Mesendoderm (in vitro differentiated cells): ENCODE measurements at regions not wholly inside any gene's neighbourhood (a gene's known extent, or its start where the extent isn't known, plus 50 kb on each side); places are given as distances from the start of the nearest gene placed in this dataset.

Experiments
- DNase-seq: peaks from one replicate; pipeline ENCODE4 v3.0.0; 2013
- H2AK5ac ChIP-seq: 2 replicates; pipeline ENCODE4 v1.6.1; 2013; ENCODE audit warnings: low read length, inconsistent platforms
- H2BK120ac ChIP-seq: 2 replicates; pipeline ENCODE4 v1.6.1; 2013; ENCODE audit warnings: low read depth, mild to moderate bottlenecking, low read length, moderate library complexity, mixed read lengths
- H2BK15ac ChIP-seq: replicated peaks from 2 replicates; pipeline ENCODE4 v1.6.1; 2013; ENCODE audit warnings: low read depth, mild to moderate bottlenecking, moderate library complexity
- H2BK5ac ChIP-seq: 2 replicates; pipeline ENCODE4 v1.6.1; 2013; ENCODE audit warnings: low read length, inconsistent platforms
- H3K18ac ChIP-seq: 2 replicates; pipeline ENCODE4 v1.6.1; 2013; ENCODE audit warnings: mild to moderate bottlenecking, low read length, mixed read lengths
- H3K23ac ChIP-seq: one replicate; pipeline ENCODE4 v1.6.1; 2013; ENCODE audit warnings: low read length
- H3K27ac ChIP-seq: 2 replicates; pipeline ENCODE4 v1.5.1; 2013; ENCODE audit warnings: low read depth, mild to moderate bottlenecking, inconsistent platforms, low read length, moderate library complexity
- H3K27me3 ChIP-seq: 2 replicates; pipeline ENCODE4 v1.6.1; 2013; ENCODE audit warnings: low read length, control low read depth, mild to moderate bottlenecking, inconsistent platforms; ENCODE audit not compliant: insufficient read depth, poor library complexity
- H3K36me3 ChIP-seq: 2 replicates; pipeline ENCODE4 v1.6.1; 2013; ENCODE audit warnings: low read length, inconsistent platforms; ENCODE audit not compliant: control insufficient read depth, insufficient read depth
- H3K4ac ChIP-seq: one replicate; pipeline ENCODE4 v1.6.1; 2013; ENCODE audit warnings: low read depth, mild to moderate bottlenecking, low read length, moderate library complexity
- H3K4me1 ChIP-seq: 2 replicates; pipeline ENCODE4 v1.6.1; 2013; ENCODE audit warnings: low read depth, low read length, inconsistent platforms; ENCODE audit not compliant: control insufficient read depth
- H3K4me2 ChIP-seq: 2 replicates; pipeline ENCODE4 v1.6.1; 2013; ENCODE audit warnings: low read length
- H3K4me3 ChIP-seq: 2 replicates; pipeline ENCODE4 v1.5.1; 2013; ENCODE audit warnings: mild to moderate bottlenecking, low read length
- H3K56ac ChIP-seq: one replicate; pipeline ENCODE4 v1.6.1; 2013; ENCODE audit warnings: low read length
- H3K79me1 ChIP-seq: 2 replicates; pipeline ENCODE4 v1.6.1; 2013; ENCODE audit warnings: low read length, inconsistent platforms
- H3K79me2 ChIP-seq: 2 replicates; pipeline ENCODE4 v1.6.1; 2013; ENCODE audit warnings: mild to moderate bottlenecking, low read length; ENCODE audit not compliant: control insufficient read depth, insufficient read depth
- H3K9ac ChIP-seq: 2 replicates; pipeline ENCODE4 v1.6.1; 2013; ENCODE audit warnings: low read length, inconsistent platforms
- H4K5ac ChIP-seq: one replicate; pipeline ENCODE4 v1.6.1; 2013; ENCODE audit warnings: low read length
- H4K8ac ChIP-seq: one replicate; pipeline ENCODE4 v1.6.1; 2013; ENCODE audit warnings: low read depth, mild to moderate bottlenecking, control low read depth, low read length, moderate library complexity
- WGBS: extraction: QIAGEN DNeasy Blood & Tissue Kit; methylation state at CpG from one replicate; pipeline ENCODE4 v1.1.7; 2013; ENCODE audit warnings: low lambda C conversion rate, missing lambda C conversion rate; ENCODE audit not compliant: insufficient coverage; ENCODE audit errors: extremely low coverage; 5-methylcytosine and 5-hydroxymethylcytosine counted together

DNA sequence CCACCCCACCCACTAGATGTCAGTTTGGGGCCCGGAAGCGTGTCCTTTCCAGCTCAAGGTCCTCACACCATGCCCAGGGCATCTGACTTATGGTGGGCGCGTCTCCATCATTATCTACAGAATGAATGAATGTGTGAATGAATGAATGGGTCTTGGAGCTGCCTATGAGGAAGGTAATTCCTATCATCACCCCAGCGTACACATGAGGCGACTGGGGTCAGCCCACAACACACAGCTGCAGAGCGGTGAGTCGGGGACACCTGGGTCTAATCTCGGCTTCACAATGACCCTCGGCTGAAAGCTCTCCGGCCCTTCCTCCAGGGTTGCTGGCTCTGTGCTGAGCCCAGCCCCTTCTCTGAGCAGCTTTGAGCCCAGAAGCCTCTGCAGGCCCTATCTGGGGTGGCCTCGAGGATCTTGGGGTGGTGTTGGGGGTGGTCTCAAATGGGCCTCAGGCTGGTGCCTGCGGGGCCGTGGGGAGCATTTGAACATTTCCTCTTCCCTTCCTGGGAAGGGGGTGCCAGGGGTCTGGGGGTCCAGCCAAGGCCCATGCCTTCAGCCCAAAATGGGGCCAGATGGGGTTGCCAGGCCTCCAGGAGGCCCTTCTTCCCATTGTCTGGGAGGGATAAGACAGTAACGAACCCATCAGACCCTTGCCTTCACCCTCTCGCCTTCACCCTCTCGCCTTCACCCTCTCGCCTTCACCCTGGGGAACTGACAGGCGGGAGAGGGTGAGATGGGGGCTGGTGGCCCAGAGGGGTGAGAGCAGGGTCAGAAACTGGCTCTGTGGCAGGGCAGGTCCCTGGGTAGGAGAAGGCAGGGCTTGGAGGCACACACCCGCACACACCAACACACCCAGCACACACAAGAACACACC is 82.4 kb downstream of the MYEOV start:
- no peak overlapping the region for H2AK5ac ChIP-seq
- no peak overlapping the region for H2BK15ac ChIP-seq
- H3K36me3 ChIP-seq = no peaks in the 10 kb centered on the region
- H2BK120ac ChIP-seq = no peak overlapping the region
- H3K23ac ChIP-seq = no peak overlapping the region
- H3K27me3 ChIP-seq = no peaks in the 10 kb centered on the region
- no peaks in the 10 kb centered on the region for H3K79me1 ChIP-seq
- H3K27ac ChIP-seq = no peak overlapping the region
- H3K56ac ChIP-seq = no peak overlapping the region
- no peak overlapping the region for H3K9ac ChIP-seq
- no peak overlapping the region for H4K8ac ChIP-seq
- no peak for DNase-seq
- no peak overlapping the region for H4K5ac ChIP-seq
- no peak overlapping the region for H3K4me2 ChIP-seq
- H3K18ac ChIP-seq = no peak overlapping the region
- H3K4me3 ChIP-seq = no peak overlapping the region
- no CpG with 5 or more reads among the region's 20 CpGs for WGBS
- no peaks in the 10 kb centered on the region for H3K4me1 ChIP-seq
- no peaks in the 10 kb centered on the region for H3K79me2 ChIP-seq
- no peak overlapping the region for H3K4ac ChIP-seq
- H2BK5ac ChIP-seq = no peak overlapping the region

DNA sequence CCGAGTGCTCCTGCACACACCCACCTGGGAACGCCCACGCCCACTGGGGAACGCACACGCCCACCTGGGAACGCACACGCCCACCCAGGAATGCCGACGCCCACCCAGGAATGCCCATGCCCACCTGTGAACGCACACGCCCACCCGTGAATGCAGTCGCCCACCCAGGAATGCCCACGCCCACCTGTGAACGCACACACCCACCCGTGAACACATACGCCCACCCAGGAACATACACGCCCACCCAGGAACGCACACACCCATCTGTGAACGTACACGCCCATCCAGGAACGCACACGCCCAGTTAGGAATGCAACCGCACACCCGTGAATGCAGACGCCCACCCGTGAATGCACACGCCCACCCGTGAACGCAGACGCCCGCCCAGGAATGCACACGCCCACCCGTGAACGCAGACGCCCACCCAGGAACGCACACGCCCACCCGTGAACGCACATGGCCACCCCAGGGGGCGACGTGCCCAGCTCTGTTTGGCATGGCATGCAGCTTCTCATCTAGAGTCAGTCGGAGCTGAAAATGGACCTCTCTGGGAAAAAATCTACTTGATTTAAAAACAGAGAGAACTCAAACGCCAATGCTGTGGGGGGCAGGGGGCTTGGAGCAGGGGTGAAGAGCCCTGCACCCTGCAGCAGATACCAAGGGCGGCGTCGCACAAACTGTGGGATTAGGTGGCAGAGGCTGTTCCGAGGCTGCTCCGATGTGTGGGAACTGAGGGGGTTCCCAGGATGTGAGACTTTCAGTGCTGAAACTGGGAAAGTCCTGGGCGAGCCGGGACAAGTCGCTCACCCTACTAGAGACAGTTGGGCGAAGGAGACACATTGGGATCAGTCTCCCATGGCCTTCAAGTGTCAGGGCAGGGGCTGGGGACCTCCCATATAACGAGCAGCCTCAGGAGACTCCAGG is 83.3 kb downstream of the MYEOV start:
- H3K9ac ChIP-seq = no peak overlapping the region
- no peak overlapping the region for H3K4ac ChIP-seq
- H3K4me3 ChIP-seq = no peak overlapping the region
- H3K18ac ChIP-seq = no peak overlapping the region
- H3K56ac ChIP-seq = no peak overlapping the region
- H3K23ac ChIP-seq = no peak overlapping the region
- no peak overlapping the region for H2BK15ac ChIP-seq
- no CpG with 5 or more reads among the region's 54 CpGs for WGBS
- no peak overlapping the region for H2AK5ac ChIP-seq
- H3K27ac ChIP-seq = no peak overlapping the region
- H3K4me1 ChIP-seq = no peaks in the 10 kb centered on the region
- H2BK5ac ChIP-seq = no peak overlapping the region
- H3K79me2 ChIP-seq = no peaks in the 10 kb centered on the region
- no peak for DNase-seq
- no peaks in the 10 kb centered on the region for H3K36me3 ChIP-seq
- H3K4me2 ChIP-seq = no peak overlapping the region
- H3K27me3 ChIP-seq = no peaks in the 10 kb centered on the region
- no peak overlapping the region for H4K5ac ChIP-seq
- H3K79me1 ChIP-seq = no peaks in the 10 kb centered on the region
- no peak overlapping the region for H2BK120ac ChIP-seq
- H4K8ac ChIP-seq = no peak overlapping the region

DNA sequence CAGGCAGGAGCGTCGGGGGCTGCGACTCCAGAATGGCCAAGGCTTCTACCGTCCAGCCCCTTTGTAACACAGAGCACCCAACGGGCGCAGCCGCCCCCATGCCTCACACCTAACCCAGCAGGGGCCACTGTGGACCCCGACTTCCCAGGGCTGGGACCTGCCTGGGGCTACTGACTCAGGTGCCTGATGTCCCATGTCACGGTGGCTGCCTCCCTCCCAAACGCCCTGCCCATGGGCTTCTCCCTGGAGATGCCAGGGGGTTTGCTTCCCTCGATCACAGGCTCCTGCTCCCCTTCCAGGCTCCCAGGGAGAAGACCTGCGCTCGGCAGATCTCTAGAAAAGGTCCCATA is 84.0 kb downstream of the MYEOV start:
- H3K79me2 ChIP-seq = no peaks in the 10 kb centered on the region
- no peak for DNase-seq
- no peak overlapping the region for H2AK5ac ChIP-seq
- H3K27me3 ChIP-seq = no peaks in the 10 kb centered on the region
- no peak overlapping the region for H2BK5ac ChIP-seq
- H2BK15ac ChIP-seq = no peak overlapping the region
- no peak overlapping the region for H3K4me2 ChIP-seq
- no peak overlapping the region for H4K8ac ChIP-seq
- H3K4me3 ChIP-seq = no peak overlapping the region
- H3K36me3 ChIP-seq = no peaks in the 10 kb centered on the region
- H2BK120ac ChIP-seq = no peak overlapping the region
- no peak overlapping the region for H3K27ac ChIP-seq
- H3K18ac ChIP-seq = no peak overlapping the region
- no peaks in the 10 kb centered on the region for H3K4me1 ChIP-seq
- H3K23ac ChIP-seq = no peak overlapping the region
- no peak overlapping the region for H3K4ac ChIP-seq
- no peaks in the 10 kb centered on the region for H3K79me1 ChIP-seq
- H3K9ac ChIP-seq = no peak overlapping the region
- no CpG with 5 or more reads among the region's 13 CpGs for WGBS
- H4K5ac ChIP-seq = no peak overlapping the region
- no peak overlapping the region for H3K56ac ChIP-seq

DNA sequence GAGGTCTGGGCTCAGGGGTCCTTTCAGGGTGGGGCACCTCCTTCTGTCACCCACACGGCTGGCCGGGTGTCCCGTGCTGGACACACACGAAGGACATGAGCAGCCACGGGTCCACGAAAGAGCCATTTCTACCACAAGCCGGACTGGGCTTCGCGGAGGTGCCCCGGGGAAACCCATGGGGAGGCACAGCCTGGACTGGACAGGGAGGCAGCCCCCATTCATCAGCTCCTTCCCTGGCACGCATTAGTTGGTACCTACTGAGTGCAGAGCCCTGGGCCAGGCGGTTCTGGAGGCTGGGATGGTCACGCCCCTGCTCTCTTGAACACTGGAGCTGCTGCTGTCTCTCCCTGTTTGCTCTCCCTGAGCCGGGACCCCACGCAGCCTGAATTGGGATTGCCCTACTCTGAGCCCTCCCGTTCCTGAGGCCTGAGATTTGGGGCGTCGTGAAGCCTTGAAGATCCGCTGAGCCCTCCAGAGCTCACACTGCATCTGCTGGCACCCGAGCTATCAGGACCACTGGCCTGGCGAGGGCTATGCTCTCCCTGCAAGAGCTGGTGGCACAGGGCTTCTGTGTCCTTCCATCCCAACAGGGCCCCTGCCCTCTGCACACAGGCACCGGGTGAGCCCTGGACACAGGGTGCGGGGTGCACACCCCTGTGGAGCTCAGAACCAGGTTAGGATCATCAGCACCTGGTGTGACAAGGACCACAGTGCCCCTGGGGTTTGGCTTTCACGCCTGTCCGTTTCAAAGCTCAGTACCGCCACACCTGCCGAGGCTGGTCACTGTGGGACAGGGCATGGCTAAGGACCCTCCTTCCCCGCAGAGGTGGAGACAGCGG is 84.6 kb downstream of the MYEOV start:
- no peak overlapping the region for H4K5ac ChIP-seq
- no peak overlapping the region for H2AK5ac ChIP-seq
- H3K9ac ChIP-seq = no peak overlapping the region
- no peak overlapping the region for H3K23ac ChIP-seq
- no peak overlapping the region for H3K27ac ChIP-seq
- no peak overlapping the region for H3K4me3 ChIP-seq
- no peaks in the 10 kb centered on the region for H3K4me1 ChIP-seq
- DNase-seq = no peak
- H3K36me3 ChIP-seq = no peaks in the 10 kb centered on the region
- no peak overlapping the region for H3K4ac ChIP-seq
- no peaks in the 10 kb centered on the region for H3K27me3 ChIP-seq
- no peak overlapping the region for H3K18ac ChIP-seq
- no peak overlapping the region for H2BK120ac ChIP-seq
- no peaks in the 10 kb centered on the region for H3K79me1 ChIP-seq
- no peak overlapping the region for H3K56ac ChIP-seq
- H3K79me2 ChIP-seq = no peaks in the 10 kb centered on the region
- H3K4me2 ChIP-seq = no peak overlapping the region
- no peak overlapping the region for H2BK15ac ChIP-seq
- no CpG with 5 or more reads among the region's 29 CpGs for WGBS
- H4K8ac ChIP-seq = no peak overlapping the region
- no peak overlapping the region for H2BK5ac ChIP-seq

DNA sequence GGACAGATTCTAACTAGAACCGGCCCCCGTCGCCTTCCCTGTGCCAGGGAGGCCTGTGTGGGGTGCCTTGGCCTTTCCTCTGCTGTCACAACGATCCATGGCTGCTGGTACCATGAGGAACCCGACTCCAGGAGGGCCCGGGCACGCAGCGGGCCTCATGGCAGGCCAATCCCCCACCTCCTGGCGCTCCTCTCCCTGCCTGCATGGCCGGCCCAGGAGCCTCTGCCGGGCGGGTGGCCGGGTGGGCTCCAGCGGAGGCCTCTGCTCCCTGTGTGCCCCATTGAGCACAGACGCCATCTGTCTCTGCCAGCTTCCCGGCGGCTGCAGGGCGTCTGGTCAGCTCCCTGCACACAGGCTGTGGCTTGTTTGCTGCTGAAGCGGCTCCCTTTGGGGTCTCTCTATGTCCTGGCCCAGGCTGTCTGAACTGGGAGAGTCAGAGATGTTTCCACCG is 86.5 kb downstream of the MYEOV start:
- Histone ChIP-seq H3K56ac (no peak overlapping the region), H4K8ac (no peak overlapping the region), H3K4me3 (no peak overlapping the region), H3K23ac (no peak overlapping the region), H2AK5ac (no peak overlapping the region), H3K4me2 (no peak overlapping the region), H3K79me2 (no peaks in the 10 kb centered on the region), H3K79me1 (no peaks in the 10 kb centered on the region), H3K9ac (no peak overlapping the region), H3K27ac (no peak overlapping the region), H3K36me3 (no peaks in the 10 kb centered on the region), H4K5ac (no peak overlapping the region), H3K27me3 (no peaks in the 10 kb centered on the region), H3K18ac (no peak overlapping the region), H3K4me1 (no peaks in the 10 kb centered on the region), H2BK15ac (no peak overlapping the region), H2BK5ac (no peak overlapping the region), H3K4ac (no peak overlapping the region), H2BK120ac (no peak overlapping the region)
- no CpG with 5 or more reads among the region's 20 CpGs for WGBS
- DNase-seq = no peak
